ENCODE measurements at regions not wholly inside any gene's neighbourhood (a gene's known extent, or its start where the extent isn't known, plus 50 kb on each side); places are given as distances from the start of the nearest gene placed in this dataset.

DNA sequence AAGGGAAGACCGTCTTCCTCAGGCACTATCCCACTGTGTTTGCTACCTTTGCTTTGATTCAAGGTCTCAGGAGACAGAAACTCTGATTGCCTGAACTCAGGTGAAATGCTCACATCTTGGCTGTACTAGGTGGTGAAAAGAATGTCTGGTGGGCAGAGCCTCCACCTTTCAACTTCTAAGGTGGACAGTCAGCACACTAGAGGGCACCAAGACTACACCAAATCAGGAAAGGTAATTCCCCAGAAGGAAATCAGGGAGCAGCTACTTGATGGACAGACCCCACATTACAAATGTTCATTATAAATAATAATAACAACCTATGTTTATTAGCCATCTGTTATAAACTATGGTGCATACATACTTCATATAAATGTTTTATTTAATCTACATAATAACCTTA is 220.9 kb downstream of the ATG4C start:
- H3K27me3 Mint-ChIP-seq, result peaks cover 10% of the 10 kb centered on the region
- no peaks in the 10 kb centered on the region for H3K4me1 Mint-ChIP-seq
- no peak overlapping the region for H3K4me3 Mint-ChIP-seq
- ATAC-seq, result no peak
- no peaks in the 10 kb centered on the region for H3K36me3 Mint-ChIP-seq
- no peaks in the 10 kb centered on the region for H3K9me3 Mint-ChIP-seq
- H3K27ac Mint-ChIP-seq, result no peak overlapping the region

DNA sequence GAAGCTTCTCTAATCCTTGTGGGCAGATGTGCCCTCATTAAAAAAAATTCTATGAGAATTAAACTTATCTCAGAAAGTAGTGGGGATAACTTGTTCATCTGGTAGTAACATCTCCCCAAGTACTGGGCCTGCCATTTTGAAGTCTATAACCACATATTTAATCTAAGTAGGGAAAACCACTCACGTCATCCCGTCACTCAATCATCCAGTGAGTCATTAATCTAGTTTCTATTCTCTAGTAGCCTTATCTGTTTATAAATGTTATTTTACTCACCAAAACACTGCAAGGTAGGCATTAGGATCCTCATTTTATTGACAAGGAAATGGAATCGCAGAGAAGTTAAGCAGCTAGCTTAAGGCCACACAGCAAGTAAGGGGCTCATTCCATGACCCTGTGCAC is 221.9 kb downstream of the ATG4C start:
- Mint-ChIP-seq H3K36me3 (no peaks in the 10 kb centered on the region), H3K27ac (no peak overlapping the region), H3K4me3 (no peak overlapping the region), H3K4me1 (no peaks in the 10 kb centered on the region), H3K9me3 (no peaks in the 10 kb centered on the region), H3K27me3 (peaks cover 10% of the 10 kb centered on the region)
- ATAC-seq, result no peak

DNA sequence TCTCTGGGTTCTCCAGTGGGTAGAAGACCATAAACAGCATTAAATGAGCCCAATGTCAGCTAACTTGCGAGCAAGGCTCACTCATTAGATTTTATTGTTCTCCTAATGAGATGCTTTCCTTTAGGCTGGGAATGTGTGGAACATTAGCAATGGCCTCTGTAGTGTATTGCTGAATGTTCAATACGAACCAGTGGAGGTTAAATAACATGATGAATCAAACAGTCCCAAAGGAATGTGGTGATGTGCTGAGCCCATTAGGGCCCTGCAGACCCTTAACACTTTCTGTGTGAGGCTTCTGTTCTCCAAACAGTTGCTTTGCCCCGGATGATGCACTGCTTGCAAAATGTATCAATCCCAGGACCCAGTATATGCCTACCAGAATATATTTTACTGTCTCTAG is 225.5 kb downstream of the ATG4C start:
- no peaks in the 10 kb centered on the region for H3K36me3 Mint-ChIP-seq
- H3K4me3 Mint-ChIP-seq, result no peak overlapping the region
- peaks cover 10% of the 10 kb centered on the region for H3K27me3 Mint-ChIP-seq
- H3K27ac Mint-ChIP-seq, result no peak overlapping the region
- no peaks in the 10 kb centered on the region for H3K9me3 Mint-ChIP-seq
- ATAC-seq, result no peak
- H3K4me1 Mint-ChIP-seq, result no peaks in the 10 kb centered on the region

DNA sequence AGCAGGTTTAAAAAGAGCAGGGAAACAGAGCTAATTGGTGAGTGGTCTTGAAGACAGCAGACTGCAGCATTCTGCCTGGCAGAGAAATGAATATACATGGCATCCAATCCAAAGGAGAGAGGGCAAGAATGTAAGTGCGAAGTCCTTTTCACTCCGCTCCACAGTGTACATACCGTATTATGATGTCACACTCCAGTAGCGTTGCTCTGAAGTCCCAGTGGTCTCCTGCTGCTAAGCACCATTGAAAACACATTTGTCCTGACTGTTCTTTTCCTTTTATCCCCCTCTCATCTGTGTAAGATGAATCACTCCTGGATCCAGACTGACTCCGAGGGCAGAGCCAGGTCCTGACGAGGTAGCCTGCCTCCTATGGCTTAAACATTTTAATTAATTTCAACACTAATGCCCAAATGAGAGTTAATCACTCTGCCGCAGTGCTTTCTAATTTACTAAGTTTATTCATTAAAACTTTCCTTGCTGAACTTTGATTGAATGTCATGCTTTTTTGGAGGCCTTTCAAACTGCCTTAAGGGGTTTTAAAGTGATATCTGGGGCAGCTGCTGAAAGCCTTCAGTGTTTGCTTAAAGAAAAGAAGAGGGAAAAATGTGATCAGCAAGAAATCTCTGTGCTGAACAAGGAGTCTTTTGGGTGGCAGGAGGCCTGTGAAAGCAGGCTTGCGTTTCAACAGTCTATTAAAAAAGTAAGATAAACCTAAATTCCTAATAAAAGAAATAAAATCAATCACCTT is 227.2 kb downstream of the ATG4C start:
- Mint-ChIP-seq H3K27me3 (peaks cover 19% of the 10 kb centered on the region), H3K4me1 (no peaks in the 10 kb centered on the region), H3K36me3 (no peaks in the 10 kb centered on the region), H3K4me3 (no peak overlapping the region), H3K9me3 (peaks cover 3% of the 10 kb centered on the region), H3K27ac (no peak overlapping the region)
- ATAC-seq, result no peak

DNA sequence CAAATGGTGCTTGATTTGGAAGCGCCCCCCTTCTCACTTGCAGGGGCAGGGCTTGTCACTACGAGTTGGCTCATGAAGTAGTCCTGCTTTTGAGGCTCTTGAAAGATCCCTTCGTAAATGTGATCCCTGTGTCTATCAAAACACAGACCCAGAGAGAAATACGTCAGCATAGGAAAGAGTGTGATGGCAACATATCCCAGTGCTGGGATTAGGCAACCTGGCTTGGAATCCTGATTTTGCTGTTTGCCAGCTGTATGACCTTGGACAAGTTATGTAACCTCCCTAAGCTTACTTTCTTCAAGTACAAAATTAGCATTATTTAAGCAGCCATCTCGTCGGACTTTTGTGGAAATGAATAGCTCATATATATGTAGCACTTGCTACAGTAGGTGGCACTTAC is 228.4 kb downstream of the ATG4C start:
- H3K27ac Mint-ChIP-seq, result no peak overlapping the region
- H3K4me3 Mint-ChIP-seq, result no peak overlapping the region
- H3K27me3 Mint-ChIP-seq, result peaks cover 11% of the 10 kb centered on the region
- no peaks in the 10 kb centered on the region for H3K36me3 Mint-ChIP-seq
- no peak for ATAC-seq
- no peaks in the 10 kb centered on the region for H3K4me1 Mint-ChIP-seq
- peaks cover 3% of the 10 kb centered on the region for H3K9me3 Mint-ChIP-seq

DNA sequence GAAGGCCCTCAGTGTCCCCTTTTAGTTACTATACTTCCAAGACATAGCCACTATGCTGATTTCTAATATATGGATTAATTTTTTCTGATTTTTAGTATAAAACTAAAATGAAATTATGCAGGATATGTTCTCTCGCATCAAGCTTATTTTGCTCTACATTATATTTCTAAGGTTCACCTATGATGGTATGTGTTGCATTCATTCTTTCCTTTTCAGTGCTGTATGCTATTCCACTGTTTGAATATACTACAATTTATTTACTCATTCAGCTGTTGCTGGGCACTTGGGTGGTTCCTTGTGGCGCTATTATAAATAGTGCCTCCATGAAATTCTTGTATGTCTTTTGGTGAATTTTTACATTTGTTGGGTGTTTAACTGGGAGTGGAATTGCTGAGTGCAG is 230.3 kb downstream of the ATG4C start:
- H3K36me3 Mint-ChIP-seq, result no peaks in the 10 kb centered on the region
- H3K4me3 Mint-ChIP-seq, result no peak overlapping the region
- peaks cover 11% of the 10 kb centered on the region for H3K27me3 Mint-ChIP-seq
- no peak overlapping the region for H3K27ac Mint-ChIP-seq
- ATAC-seq, result no peak
- peaks cover 3% of the 10 kb centered on the region for H3K9me3 Mint-ChIP-seq
- H3K4me1 Mint-ChIP-seq, result no peaks in the 10 kb centered on the region

DNA sequence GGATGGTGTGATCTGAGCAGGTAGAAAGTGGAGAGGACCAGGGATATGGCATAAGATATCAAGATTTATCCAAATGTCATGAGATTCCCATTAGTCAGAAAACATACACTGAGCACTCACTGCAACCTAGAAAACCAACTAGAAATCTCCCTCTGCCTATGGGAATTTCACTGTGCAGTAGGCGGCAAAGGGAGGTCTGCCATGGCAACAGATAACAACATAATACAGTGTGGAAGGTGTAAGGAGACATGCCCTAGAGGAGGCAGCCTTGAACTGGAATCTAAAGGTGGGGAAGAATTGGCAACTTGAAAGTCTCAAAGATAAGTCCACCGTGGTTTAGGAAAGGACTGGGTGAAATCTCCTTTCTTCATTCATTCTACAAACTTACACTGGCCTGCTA is 238.4 kb downstream of the ATG4C start:
- Mint-ChIP-seq H3K4me1 (no peaks in the 10 kb centered on the region), H3K27ac (no peak overlapping the region), H3K27me3 (peaks cover 32% of the 10 kb centered on the region), H3K9me3 (peaks cover 2% of the 10 kb centered on the region), H3K36me3 (no peaks in the 10 kb centered on the region), H3K4me3 (no peak overlapping the region)
- ATAC-seq, result no peak

DNA sequence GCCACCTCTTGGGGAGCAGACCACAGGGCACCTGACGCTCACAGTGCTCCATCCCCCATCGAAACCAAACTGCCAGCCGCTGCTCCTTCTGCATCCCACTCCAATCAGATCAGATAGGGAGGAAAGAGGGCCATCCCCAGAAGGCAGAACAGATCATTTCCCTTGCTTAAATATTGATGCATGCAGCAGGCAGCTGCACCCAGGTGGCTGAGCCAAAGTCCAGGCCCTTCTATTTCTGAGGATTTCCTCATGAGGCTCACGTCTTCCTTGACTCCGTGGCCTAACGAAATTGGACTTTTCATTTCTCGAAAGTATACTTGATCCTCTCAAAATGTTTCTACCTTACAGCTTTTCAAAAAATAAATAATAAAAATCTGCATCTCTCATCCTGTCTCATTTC is 239.2 kb downstream of the ATG4C start:
- peaks cover 32% of the 10 kb centered on the region for H3K27me3 Mint-ChIP-seq
- ATAC-seq, result no peak
- H3K27ac Mint-ChIP-seq, result no peak overlapping the region
- H3K36me3 Mint-ChIP-seq, result no peaks in the 10 kb centered on the region
- no peak overlapping the region for H3K4me3 Mint-ChIP-seq
- peaks cover 2% of the 10 kb centered on the region for H3K9me3 Mint-ChIP-seq
- no peaks in the 10 kb centered on the region for H3K4me1 Mint-ChIP-seq

DNA sequence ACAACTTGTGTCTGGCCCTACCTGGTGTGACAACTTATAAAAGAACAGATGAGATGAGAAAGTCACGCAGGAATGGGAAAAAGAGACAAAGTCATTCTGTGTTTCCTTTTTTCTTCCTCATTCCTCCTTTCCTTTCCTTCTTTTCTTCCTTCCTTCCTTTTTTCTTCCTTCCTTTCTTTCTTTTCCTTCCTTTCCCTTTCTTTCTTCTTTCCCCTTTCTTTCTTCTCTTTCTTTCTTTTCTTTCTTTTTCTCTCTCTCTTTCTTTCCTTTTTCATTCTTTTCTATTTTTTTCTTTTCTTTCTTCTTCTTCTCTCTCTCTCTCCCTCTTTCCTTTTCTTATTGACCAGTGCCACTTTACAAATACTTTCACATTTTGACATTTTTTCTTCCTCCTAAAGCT is 239.7 kb downstream of the ATG4C start:
- ATAC-seq, result no peak
- Mint-ChIP-seq H3K9me3 (peaks cover 2% of the 10 kb centered on the region), H3K4me1 (no peaks in the 10 kb centered on the region), H3K36me3 (no peaks in the 10 kb centered on the region), H3K27me3 (peaks cover 32% of the 10 kb centered on the region), H3K4me3 (no peak overlapping the region), H3K27ac (no peak overlapping the region)

DNA sequence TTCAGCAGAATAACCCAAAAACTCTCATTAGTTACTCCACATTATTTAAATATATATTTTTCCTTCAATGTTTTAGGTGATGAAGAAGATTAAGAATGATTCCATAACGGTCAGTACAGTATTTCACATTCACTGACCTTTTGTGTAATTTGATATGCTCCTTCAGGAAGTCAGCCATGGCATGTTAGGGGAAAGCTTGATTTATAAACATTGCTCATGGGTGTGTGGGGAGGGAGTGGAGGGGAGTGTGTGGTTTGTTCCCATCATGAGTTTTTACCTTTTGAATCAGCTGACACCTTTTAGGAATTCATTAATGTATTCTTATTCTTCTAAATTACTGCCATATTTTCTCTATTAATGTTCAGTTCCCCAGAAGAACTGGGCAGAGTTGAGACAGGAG is 240.2 kb downstream of the ATG4C start:
- no peaks in the 10 kb centered on the region for H3K4me1 Mint-ChIP-seq
- no peaks in the 10 kb centered on the region for H3K36me3 Mint-ChIP-seq
- H3K27ac Mint-ChIP-seq, result no peak overlapping the region
- H3K9me3 Mint-ChIP-seq, result peaks cover 2% of the 10 kb centered on the region
- ATAC-seq, result no peak
- peaks cover 32% of the 10 kb centered on the region for H3K27me3 Mint-ChIP-seq
- no peak overlapping the region for H3K4me3 Mint-ChIP-seq

DNA sequence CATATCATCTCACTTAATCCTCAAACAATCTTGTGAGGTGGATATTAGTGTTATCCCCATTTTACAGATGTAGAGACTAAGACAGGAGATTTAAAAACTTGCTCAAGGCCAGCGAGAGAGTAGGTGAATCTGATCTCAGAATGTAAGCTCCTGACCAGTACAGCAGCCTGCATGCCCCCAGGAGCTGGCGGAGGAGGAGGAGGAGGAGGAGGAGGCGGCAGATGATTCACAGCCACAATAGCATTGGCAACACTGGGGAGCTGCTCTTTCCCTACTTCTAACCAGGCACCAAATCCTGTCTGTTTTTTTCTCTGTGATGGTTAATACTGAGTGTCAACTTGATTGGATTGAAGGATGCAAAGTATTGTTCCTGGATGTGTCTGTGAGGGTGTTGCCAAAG is 243.2 kb downstream of the ATG4C start:
- no peak overlapping the region for H3K27ac Mint-ChIP-seq
- no peak overlapping the region for H3K4me3 Mint-ChIP-seq
- H3K27me3 Mint-ChIP-seq, result peaks cover 23% of the 10 kb centered on the region
- H3K36me3 Mint-ChIP-seq, result no peaks in the 10 kb centered on the region
- peaks cover 2% of the 10 kb centered on the region for H3K9me3 Mint-ChIP-seq
- H3K4me1 Mint-ChIP-seq, result no peaks in the 10 kb centered on the region
- no peak for ATAC-seq

DNA sequence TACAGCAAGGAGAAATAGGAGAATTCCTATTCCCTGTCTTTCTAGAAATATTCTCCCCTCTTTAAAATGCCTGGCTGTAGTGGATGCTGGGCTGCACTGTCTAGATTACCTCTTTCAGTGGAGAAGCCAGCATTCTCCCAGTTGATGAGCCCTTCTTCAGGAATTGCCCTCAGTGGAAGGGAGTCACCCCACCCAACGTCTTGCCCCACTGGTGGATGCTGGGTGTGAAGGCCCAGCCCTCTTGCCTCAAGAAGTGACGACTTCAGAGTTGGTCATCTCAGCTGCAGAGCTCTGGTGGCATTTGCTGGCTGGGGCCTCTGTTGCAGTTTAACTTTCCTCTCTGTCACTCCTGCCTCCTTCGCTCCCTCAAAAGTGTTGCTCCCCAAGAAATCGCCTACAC is 248.2 kb downstream of the ATG4C start:
- no peak overlapping the region for H3K4me3 Mint-ChIP-seq
- H3K36me3 Mint-ChIP-seq, result no peaks in the 10 kb centered on the region
- no peak for ATAC-seq
- H3K9me3 Mint-ChIP-seq, result no peaks in the 10 kb centered on the region
- no peaks in the 10 kb centered on the region for H3K4me1 Mint-ChIP-seq
- H3K27ac Mint-ChIP-seq, result no peak overlapping the region
- H3K27me3 Mint-ChIP-seq, result peaks cover 9% of the 10 kb centered on the region

DNA sequence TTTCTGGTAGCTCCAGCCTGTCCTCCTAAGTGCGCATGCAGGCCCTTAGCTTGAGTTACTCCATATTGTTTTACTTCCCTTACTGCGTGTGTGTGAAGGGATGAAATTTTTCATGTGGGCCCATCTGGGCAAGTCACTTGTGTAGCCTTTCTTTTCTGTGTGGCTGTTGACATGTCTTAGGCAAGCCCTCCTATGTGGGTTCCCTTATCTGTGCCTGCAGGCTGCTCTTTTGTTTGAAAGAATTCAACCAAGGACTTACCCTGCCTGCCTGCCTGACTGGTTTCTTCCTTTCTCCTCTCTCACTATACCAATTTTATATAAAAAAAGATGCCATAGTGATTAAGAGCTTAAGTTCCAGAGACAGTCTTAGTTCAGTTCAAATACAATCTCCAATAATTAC is 249.3 kb downstream of the ATG4C start:
- H3K4me3 Mint-ChIP-seq, result no peak overlapping the region
- peaks cover 9% of the 10 kb centered on the region for H3K27me3 Mint-ChIP-seq
- H3K4me1 Mint-ChIP-seq, result no peaks in the 10 kb centered on the region
- no peaks in the 10 kb centered on the region for H3K36me3 Mint-ChIP-seq
- ATAC-seq, result no peak
- no peak overlapping the region for H3K27ac Mint-ChIP-seq
- no peaks in the 10 kb centered on the region for H3K9me3 Mint-ChIP-seq

DNA sequence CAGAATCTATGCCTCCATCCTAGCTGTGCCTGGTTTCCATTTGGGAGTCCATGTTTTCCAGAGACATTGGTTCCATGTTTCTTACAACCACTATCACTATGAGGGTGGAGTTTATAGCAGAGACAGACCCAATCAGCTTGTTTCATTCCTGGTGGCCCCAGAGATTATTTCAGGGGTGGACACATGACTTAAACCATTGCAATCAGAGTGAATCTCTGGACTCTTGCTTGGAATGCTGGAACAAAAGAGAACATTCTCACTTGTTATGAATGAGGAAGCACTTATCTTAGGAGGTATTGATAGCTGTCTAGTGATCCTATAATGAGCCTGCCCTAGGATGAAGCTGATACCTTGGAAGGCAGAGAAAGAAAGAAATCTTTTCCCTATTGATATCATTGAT is 250.3 kb downstream of the ATG4C start:
- peaks cover 9% of the 10 kb centered on the region for H3K27me3 Mint-ChIP-seq
- no peaks in the 10 kb centered on the region for H3K36me3 Mint-ChIP-seq
- H3K4me1 Mint-ChIP-seq, result no peaks in the 10 kb centered on the region
- no peak overlapping the region for H3K4me3 Mint-ChIP-seq
- no peaks in the 10 kb centered on the region for H3K9me3 Mint-ChIP-seq
- H3K27ac Mint-ChIP-seq, result no peak overlapping the region
- no peak for ATAC-seq

DNA sequence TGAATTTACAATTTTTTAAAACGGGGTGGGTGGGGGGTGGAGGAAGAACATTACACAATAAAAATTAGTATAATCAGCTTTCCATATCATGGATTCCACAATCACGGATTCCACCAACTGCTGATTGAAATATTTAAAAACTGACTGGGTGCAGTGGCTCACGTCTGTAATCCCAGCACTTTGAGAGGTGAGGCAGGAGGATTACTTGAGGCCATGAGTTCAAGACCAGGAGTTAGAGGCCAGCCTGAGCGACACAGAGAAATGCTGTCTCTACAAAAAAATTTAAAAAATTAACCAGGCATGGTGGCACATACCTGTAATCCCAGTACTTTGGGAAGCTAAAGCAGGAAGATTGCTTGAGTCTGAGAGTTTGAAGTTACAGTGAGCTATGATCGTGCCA is 254.7 kb downstream of the ATG4C start:
- H3K27ac Mint-ChIP-seq, result no peak overlapping the region
- no peaks in the 10 kb centered on the region for H3K36me3 Mint-ChIP-seq
- H3K4me1 Mint-ChIP-seq, result no peaks in the 10 kb centered on the region
- no peak for ATAC-seq
- no peak overlapping the region for H3K4me3 Mint-ChIP-seq
- peaks cover 9% of the 10 kb centered on the region for H3K27me3 Mint-ChIP-seq
- H3K9me3 Mint-ChIP-seq, result no peaks in the 10 kb centered on the region

DNA sequence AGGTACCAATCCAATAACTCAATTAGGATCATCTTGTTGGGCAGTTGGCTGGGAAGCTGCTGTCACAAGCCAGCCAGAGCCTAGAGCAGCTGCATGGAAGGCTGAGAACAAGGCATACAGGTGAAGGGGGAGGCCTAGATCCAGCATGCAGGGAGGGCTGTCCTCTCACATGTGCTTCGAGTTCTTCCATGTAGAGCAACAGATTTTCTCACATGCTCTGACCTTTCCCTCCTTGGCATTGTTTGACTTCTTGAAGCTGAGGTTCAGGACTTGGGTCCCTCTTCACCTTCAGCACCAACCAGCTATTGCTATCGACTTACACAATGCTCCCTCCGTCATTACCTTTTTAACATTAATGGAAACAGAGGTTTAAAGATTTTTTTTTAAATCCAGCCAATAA is 257.7 kb downstream of the ATG4C start:
- H3K27ac Mint-ChIP-seq, result no peak overlapping the region

DNA sequence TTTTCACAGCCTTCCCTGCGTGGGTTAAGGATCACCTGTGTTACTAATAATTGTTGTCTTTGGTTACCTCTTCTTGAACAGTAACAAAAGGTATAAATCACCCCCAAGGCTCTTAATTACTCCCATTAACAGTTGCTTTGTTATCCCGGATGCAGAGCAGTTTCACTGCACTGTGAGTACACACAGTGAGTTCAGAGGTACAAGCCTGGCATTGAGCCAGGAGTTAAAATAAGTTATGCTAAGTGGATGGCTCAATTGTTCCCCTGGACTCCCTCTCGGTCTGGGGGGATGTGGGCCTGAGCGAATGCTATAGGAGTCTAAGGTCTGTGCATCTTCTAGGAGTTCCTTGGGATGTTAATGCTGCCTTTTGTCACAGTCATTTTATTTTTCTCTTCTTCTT is 258.3 kb downstream of the ATG4C start:
- H3K9me3 Mint-ChIP-seq, result no peaks in the 10 kb centered on the region
- H3K27ac Mint-ChIP-seq, result no peak overlapping the region
- H3K27me3 Mint-ChIP-seq, result no peaks in the 10 kb centered on the region
- no peak for ATAC-seq
- no peak overlapping the region for H3K4me3 Mint-ChIP-seq
- H3K36me3 Mint-ChIP-seq, result no peaks in the 10 kb centered on the region
- H3K4me1 Mint-ChIP-seq, result no peaks in the 10 kb centered on the region

More for the DNA sequence above, 257.7 kb downstream of the ATG4C start:
- peaks cover 1% of the 10 kb centered on the region for H3K27me3 Mint-ChIP-seq
- no peaks in the 10 kb centered on the region for H3K9me3 Mint-ChIP-seq
- no peak overlapping the region for H3K4me3 Mint-ChIP-seq
- no peaks in the 10 kb centered on the region for H3K4me1 Mint-ChIP-seq
- H3K36me3 Mint-ChIP-seq, result no peaks in the 10 kb centered on the region
- ATAC-seq, result no peak
